OCI-LY1 (cell line): ENCODE measurements at regions not wholly inside any gene's neighbourhood (a gene's known extent, or its start where the extent isn't known, plus 50 kb on each side); places are given as distances from the start of the nearest gene placed in this dataset.
"Not testable (repeated sequence)": the region's sequence is repeated elsewhere in the genome, so short reads cannot be mapped to it uniquely, and the experiment has no call there.

ENCODE experiments used
- H2AFZ ChIP-seq: fragments of 200-600 bp; sonication (generic), shearing (Covaris generic); 2 replicates; pipeline ENCODE4 v1.6.0; 2014; ENCODE audit warnings: antibody characterized with exemption, mild to moderate bottlenecking, low read length
- H3F3A ChIP-seq: fragments of 200-600 bp; sonication (generic), shearing (Covaris generic); 2 replicates; pipeline ENCODE4 v1.6.0; 2014; ENCODE audit warnings: mild to moderate bottlenecking, antibody characterized with exemption, low read length, moderate library complexity; ENCODE audit not compliant: insufficient read depth
- H3K27ac ChIP-seq: fragments of 200-600 bp; sonication (generic); 2 replicates; pipeline ENCODE4 v1.5.1; 2014; ENCODE audit warnings: low read length, mixed run types, mild to moderate bottlenecking, low read depth; ENCODE audit not compliant: poor library complexity, severe bottlenecking
- H3K27me3 ChIP-seq: fragments of 200-600 bp; sonication (generic); 2 replicates; pipeline ENCODE4 v1.6.0; 2014; ENCODE audit warnings: antibody characterized with exemption, mild to moderate bottlenecking, low read length, moderate library complexity; ENCODE audit not compliant: insufficient read depth
- H3K36me3 ChIP-seq: fragments of 200-600 bp; sonication (generic); 2 replicates; pipeline ENCODE4 v1.6.1; 2014; ENCODE audit warnings: mild to moderate bottlenecking, antibody characterized with exemption, low read length, moderate library complexity, mixed read lengths; ENCODE audit not compliant: insufficient read depth
- H3K4me1 ChIP-seq: fragments of 200-600 bp; sonication (generic); 2 replicates; pipeline ENCODE4 v1.5.1; 2014; ENCODE audit warnings: mild to moderate bottlenecking, low read length, moderate library complexity; ENCODE audit not compliant: insufficient read depth, severe bottlenecking
- H3K4me2 ChIP-seq: fragments of 200-600 bp; sonication (generic), shearing (Covaris generic); 2 replicates; pipeline ENCODE4 v1.6.1; 2014; ENCODE audit warnings: low read length
- H3K4me3 ChIP-seq: fragments of 200-600 bp; sonication (generic); 2 replicates; pipeline ENCODE4 v1.5.1; 2014; ENCODE audit warnings: low read length, low read depth, mild to moderate bottlenecking, mixed read lengths; ENCODE audit not compliant: poor library complexity, severe bottlenecking
- H3K79me2 ChIP-seq: fragments of 200-600 bp; shearing (Covaris generic); 2 replicates; pipeline ENCODE4 v1.6.1; 2016; ENCODE audit warnings: mixed run types, low read length, mixed read lengths; ENCODE audit not compliant: insufficient read depth
- H3K9ac ChIP-seq: fragments of 200-600 bp; sonication (generic), shearing (Covaris generic); 2 replicates; pipeline ENCODE4 v1.6.1; 2014; ENCODE audit warnings: mild to moderate bottlenecking, low read length, mixed read lengths
- H3K9me2 ChIP-seq: fragments of 200-600 bp; sonication (generic), shearing (Covaris generic); 2 replicates; pipeline ENCODE4 v1.6.1; 2014; ENCODE audit warnings: low read depth, mild to moderate bottlenecking, low read length, mixed read lengths
- H3K9me3 ChIP-seq: fragments of 200-600 bp; shearing (Covaris generic); 2 replicates; pipeline ENCODE4 v1.6.1; 2014; ENCODE audit warnings: low read length, mixed read lengths
- H4K20me1 ChIP-seq: fragments of 200-600 bp; sonication (generic), shearing (Covaris generic); 2 replicates; pipeline ENCODE4 v1.6.0; 2016; ENCODE audit warnings: mild to moderate bottlenecking, low read length; ENCODE audit not compliant: insufficient read depth
- EZH2 ChIP-seq: fragments of 200-600 bp; sonication (generic), shearing (Covaris generic); IDR thresholded peaks from 2 replicates; pipeline ENCODE4 v1.8.0; 2017; ENCODE audit warnings: borderline replicate concordance, mixed run types, mild to moderate bottlenecking, antibody characterized with exemption, low read length, moderate library complexity, mixed read lengths
- TF ChIP-seq, protein P1 (sequence below): fragments of 200-600 bp; sonication (generic), shearing (Covaris generic); IDR thresholded peaks from 2 replicates; pipeline ENCODE4 v1.5.1; 2017; ENCODE audit warnings: mild to moderate bottlenecking, antibody characterized with exemption, low read length, moderate library complexity, mixed read lengths

DNA sequence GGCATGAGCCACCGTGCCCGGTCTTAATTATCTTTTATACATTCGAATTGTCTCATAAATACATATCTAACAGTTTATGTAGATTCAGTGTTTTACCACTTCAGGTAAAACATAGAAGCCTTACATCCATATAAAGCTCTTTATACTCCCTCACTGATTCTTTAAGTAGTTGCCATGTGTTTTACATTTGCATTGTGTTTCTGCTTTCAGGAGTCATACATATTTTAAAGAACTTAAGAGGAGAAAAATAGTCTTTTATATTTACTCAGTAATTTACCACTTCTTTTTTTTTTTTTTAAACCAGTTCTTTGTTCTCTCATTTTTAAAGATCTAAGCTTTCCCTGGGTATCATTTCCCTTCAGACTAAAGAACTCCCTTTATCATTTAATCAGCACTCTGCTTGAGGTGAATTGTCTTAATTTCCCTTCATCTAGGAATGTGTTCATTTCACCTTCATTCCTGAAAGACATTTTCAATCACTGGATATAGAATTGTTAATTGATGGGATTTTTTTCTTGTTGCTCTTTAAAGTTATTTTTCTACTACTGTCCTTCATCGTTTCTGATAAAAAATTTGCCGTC is 127.1 kb upstream of the XIST start:
- no peak for TF ChIP-seq EZH2
- TF ChIP-seq, protein P1, sequence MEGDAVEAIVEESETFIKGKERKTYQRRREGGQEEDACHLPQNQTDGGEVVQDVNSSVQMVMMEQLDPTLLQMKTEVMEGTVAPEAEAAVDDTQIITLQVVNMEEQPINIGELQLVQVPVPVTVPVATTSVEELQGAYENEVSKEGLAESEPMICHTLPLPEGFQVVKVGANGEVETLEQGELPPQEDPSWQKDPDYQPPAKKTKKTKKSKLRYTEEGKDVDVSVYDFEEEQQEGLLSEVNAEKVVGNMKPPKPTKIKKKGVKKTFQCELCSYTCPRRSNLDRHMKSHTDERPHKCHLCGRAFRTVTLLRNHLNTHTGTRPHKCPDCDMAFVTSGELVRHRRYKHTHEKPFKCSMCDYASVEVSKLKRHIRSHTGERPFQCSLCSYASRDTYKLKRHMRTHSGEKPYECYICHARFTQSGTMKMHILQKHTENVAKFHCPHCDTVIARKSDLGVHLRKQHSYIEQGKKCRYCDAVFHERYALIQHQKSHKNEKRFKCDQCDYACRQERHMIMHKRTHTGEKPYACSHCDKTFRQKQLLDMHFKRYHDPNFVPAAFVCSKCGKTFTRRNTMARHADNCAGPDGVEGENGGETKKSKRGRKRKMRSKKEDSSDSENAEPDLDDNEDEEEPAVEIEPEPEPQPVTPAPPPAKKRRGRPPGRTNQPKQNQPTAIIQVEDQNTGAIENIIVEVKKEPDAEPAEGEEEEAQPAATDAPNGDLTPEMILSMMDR = no peak
- Histone ChIP-seq H3K79me2 (peaks cover 8% of the 10 kb centered on the region; the same call in 1 of the 2 replicates), H3K27ac (no peak overlapping the region)

DNA sequence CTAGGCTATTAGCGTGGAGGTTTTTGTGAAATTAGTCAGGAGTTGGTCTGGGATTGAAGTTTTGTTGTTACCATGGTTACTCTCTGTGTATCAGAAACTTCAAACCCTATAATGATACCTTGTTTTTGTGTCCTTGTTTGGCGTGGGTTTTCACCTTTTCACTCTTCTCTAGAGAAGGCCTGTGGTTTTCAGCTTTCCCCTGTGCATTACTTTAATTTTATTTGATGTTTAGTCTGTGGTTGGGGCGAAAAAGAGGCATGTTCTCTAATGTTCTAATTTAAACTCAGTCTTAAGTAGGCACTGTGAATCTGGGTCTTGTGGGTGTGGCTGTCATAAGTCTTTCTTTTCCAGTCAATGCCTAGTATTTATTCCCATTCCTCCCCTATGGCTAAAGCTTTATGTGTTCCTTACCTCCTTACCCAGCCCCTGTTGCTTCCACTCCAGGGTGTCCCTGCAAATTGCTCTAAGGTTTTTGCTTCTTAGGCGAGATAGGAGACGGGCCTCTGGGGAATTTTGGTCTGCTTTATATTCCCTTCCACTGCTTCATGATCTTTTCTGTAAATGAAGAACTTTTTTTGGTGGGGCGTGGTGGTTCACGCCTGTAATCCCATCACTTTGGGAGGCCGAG is 125.1 kb upstream of the XIST start:
- Histone ChIP-seq H3K36me3 (peaks cover 9% of the 10 kb centered on the region; the same call in 1 of the 2 replicates), H3K9me2 (no peaks in the 10 kb centered on the region), H3K27me3 (no peaks in the 10 kb centered on the region), H3K9me3 (no peaks in the 10 kb centered on the region), H3K9ac (no peak overlapping the region), H3K4me1 (no peaks in the 10 kb centered on the region), H3K4me2 (no peak overlapping the region), H3F3A (no peaks in the 10 kb centered on the region), H4K20me1 (no peaks in the 10 kb centered on the region), H3K4me3 (no peak overlapping the region), H2AFZ (no peak overlapping the region), H3K79me2 (peaks cover 19% of the 10 kb centered on the region; the same call in 1 of the 2 replicates), H3K27ac (no peak overlapping the region)
- TF ChIP-seq, protein P1 = no peak
- no peak for TF ChIP-seq EZH2

More for the DNA sequence above, 127.1 kb upstream of the XIST start:
- Histone ChIP-seq H3K27me3 (no peaks in the 10 kb centered on the region), H2AFZ (no peak overlapping the region), H3K9me3 (no peaks in the 10 kb centered on the region), H4K20me1 (no peaks in the 10 kb centered on the region), H3K4me3 (no peak overlapping the region), H3K9me2 (no peaks in the 10 kb centered on the region), H3K4me1 (no peaks in the 10 kb centered on the region), H3K4me2 (no peak overlapping the region), H3K36me3 (peaks cover 12% of the 10 kb centered on the region; the same call in 1 of the 2 replicates), H3K9ac (no peak overlapping the region), H3F3A (no peaks in the 10 kb centered on the region)

DNA sequence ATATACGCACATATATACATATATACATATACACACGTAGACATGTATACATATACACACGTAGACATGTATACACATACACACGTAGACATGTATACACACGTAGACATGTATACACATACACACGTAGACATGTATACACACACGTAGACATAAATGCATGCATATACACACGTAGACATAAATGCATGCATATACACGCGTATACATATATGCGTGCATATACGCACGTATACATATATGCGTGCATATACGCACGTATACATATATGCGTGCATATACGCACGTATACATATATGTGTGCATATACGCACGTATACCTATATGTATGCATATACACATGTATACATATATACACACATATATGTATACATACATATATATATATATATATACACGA is 114.9 kb upstream of the XIST start:
- H3K36me3 ChIP-seq = peaks cover 32% of the 10 kb centered on the region
- H3K4me1 ChIP-seq, H3K27me3 ChIP-seq, H3K4me2 ChIP-seq, H3K9me3 ChIP-seq, H3K9me2 ChIP-seq, H3K4me3 ChIP-seq, H2AFZ ChIP-seq, H3K79me2 ChIP-seq, H3K9ac ChIP-seq, H4K20me1 ChIP-seq, H3K27ac ChIP-seq, H3F3A ChIP-seq: not testable (repeated sequence)

DNA sequence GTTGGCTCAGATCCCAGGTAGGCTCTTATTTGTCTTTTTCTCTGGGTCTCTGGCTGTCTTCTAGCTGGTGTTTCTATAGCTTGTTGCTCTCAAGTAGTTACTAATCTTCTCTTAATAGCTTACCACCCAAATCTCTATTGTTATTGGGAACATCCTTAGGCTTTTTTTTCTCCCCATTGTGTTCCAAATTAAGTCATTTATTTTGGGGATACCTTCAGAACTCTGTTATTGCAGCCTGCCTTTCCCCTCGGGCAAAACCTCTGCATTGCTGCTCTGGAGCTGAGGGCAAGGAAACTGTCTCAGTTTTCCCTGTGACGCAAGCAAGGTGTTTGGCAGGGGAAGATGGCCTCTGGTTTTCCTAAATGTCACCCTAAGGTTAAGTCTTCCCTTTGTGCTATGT is 113.3 kb upstream of the XIST start:
- no peak overlapping the region for H3K4me2 ChIP-seq
- H3K36me3 ChIP-seq = peaks cover 26% of the 10 kb centered on the region
- no peak overlapping the region for H2AFZ ChIP-seq
- no peak overlapping the region for H3K4me3 ChIP-seq
- H3F3A ChIP-seq = no peaks in the 10 kb centered on the region
- no peak overlapping the region for H3K27ac ChIP-seq
- no peak overlapping the region for H3K9ac ChIP-seq
- no peaks in the 10 kb centered on the region for H3K9me2 ChIP-seq
- TF ChIP-seq EZH2 = no peak
- TF ChIP-seq, protein P1 = no peak
- no peaks in the 10 kb centered on the region for H3K4me1 ChIP-seq
- H3K79me2 ChIP-seq = peaks cover 17% of the 10 kb centered on the region
- no peaks in the 10 kb centered on the region for H3K27me3 ChIP-seq
- no peaks in the 10 kb centered on the region for H4K20me1 ChIP-seq
- no peaks in the 10 kb centered on the region for H3K9me3 ChIP-seq
